GM12865 (cell line): ENCODE measurements at regions not wholly inside any gene's neighbourhood (a gene's known extent, or its start where the extent isn't known, plus 50 kb on each side); places are given as distances from the start of the nearest gene placed in this dataset.

Source experiments
- DNase-seq: peaks from one replicate; pipeline ENCODE4 v3.0.0; 2010; ENCODE audit warnings: low read depth
- H3K4me3 ChIP-seq: 2 replicates; pipeline ENCODE4 v1.5.1; 2011; ENCODE audit warnings: mild to moderate bottlenecking, low read depth, low read length, control low read depth
- TF ChIP-seq, protein P1 (sequence below): IDR thresholded peaks from 2 replicates; pipeline ENCODE4 v1.5.1; 2011; ENCODE audit warnings: low read length, control low read depth, low read depth, inconsistent platforms; ENCODE audit not compliant: insufficient read depth; ENCODE audit errors: missing control alignments

DNA sequence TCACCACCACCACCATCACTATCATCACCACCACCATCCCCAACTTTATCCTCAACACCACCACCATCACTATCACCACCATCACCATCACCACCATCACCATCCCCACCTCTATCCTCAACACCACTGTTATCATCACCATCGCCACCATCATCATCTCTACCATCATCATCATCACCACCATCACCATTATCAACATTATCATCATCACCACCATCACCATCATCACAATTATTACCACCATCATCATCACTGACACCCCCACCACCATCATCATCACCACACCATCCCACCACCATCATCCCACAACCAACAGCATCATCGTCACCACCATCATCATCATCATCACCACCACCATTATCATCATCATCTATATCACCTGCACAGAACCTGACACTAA is 188.4 kb upstream of the PWP1 start:
- TF ChIP-seq, protein P1, sequence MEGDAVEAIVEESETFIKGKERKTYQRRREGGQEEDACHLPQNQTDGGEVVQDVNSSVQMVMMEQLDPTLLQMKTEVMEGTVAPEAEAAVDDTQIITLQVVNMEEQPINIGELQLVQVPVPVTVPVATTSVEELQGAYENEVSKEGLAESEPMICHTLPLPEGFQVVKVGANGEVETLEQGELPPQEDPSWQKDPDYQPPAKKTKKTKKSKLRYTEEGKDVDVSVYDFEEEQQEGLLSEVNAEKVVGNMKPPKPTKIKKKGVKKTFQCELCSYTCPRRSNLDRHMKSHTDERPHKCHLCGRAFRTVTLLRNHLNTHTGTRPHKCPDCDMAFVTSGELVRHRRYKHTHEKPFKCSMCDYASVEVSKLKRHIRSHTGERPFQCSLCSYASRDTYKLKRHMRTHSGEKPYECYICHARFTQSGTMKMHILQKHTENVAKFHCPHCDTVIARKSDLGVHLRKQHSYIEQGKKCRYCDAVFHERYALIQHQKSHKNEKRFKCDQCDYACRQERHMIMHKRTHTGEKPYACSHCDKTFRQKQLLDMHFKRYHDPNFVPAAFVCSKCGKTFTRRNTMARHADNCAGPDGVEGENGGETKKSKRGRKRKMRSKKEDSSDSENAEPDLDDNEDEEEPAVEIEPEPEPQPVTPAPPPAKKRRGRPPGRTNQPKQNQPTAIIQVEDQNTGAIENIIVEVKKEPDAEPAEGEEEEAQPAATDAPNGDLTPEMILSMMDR = no peak
- no peak overlapping the region for H3K4me3 ChIP-seq
- no peak for DNase-seq

GRCh38 chr12:107500307-107500706 is 185.3 kb upstream of the PWP1 start:
- TF ChIP-seq, protein P1 = no peak
- no peak for DNase-seq
- no peak overlapping the region for H3K4me3 ChIP-seq

DNA sequence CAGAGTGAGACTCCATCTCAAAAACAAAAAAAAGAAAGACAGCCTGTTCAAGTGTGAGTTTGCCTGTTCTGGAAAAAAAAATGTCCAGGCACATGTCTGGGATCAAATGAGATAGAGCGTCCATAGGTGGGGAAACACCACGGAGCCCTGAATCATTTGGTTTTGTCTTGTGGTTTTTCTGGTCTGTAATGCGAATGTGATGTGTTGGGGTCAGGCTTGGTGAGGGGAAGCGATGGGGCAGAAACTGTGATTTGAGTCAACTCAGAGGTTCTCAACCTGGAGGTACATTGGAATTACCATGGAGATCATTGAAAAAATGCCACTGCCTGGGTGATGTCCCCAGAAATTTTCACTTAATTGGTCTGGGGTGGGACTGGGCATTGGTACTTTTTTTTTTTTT is 183.9 kb upstream of the PWP1 start:
- H3K4me3 ChIP-seq = no peak overlapping the region
- TF ChIP-seq, protein P1 = no peak
- peak; percentile 35 for DNase-seq

- H3K4me3 ChIP-seq = no peak overlapping the region
- TF ChIP-seq, protein P1 = no peak
- DNase-seq = no peak
Observed at GRCh38 chr12:107503129-107503855, 182.3 kb upstream of the PWP1 start.

DNA sequence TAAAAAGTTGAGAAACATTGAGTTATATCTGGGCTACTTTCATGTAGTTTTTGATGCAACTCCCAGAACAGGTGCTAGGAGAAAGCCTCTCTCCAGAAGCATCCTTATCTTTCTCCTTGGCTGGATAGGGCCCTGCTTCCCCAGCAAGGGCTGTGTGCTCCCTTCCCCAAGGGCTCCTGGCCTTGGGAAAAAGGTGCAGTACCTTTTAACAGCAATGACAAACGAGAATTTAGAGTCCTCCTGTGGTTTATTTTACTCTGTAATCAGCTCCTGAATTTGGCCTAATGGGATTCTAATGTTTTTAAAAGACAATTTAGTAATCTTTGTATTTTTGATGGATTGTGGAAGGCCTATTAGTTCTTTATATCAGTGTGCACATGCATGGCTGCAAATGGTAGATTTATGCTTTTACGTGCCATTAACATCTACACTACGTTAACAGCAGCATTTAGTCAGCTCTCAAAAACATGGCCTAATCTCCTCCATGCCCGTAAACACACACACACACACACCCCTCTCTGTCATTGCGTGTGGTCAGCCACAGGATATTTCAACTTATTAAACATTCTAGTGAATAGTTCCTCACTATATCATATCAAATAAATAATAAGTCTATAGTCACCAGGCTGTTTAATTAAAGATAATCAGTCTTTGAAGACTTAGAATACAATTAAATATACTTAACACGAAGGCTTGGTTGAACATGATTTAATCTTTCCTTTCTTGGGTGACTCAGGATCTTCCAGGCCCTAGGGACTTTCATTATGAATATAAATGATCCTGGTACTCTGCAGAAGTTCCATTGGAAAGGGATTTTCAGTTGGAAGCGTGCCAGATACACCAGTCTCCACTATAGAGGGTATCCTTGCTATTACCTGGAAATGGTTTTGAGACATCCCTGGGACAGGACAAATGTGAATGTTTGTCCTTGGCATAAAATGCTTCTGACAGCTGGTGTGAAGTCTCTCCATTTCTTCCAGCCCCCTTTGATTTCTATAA is 181.4 kb upstream of the PWP1 start:
- TF ChIP-seq, protein P1 = no peak
- no peak for DNase-seq

GRCh38 chr12:107509421-107509820 is 176.2 kb upstream of the PWP1 start:
- DNase-seq = no peak
- TF ChIP-seq, protein P1 = no peak

More for the DNA sequence above, 181.4 kb upstream of the PWP1 start:
- no peak overlapping the region for H3K4me3 ChIP-seq

More at GRCh38 chr12:107509421-107509820, 176.2 kb upstream of the PWP1 start:
- H3K4me3 ChIP-seq = no peak overlapping the region
